Activated CD8-positive, alpha-beta memory T cell treated with anti-CD3 and anti-CD28 coated beads, Interleukin-2, amount 50 U/mL, for 48 hours (primary cell): ENCODE measurements at regions not wholly inside any gene's neighbourhood (a gene's known extent, or its start where the extent isn't known, plus 50 kb on each side); places are given as distances from the start of the nearest gene placed in this dataset.

Experiments
- DNase-seq: peaks from one replicate; pipeline ENCODE4 v3.0.0-alpha.2; 2020

GRCh38 chr13:40121722-40122121 lies 466.3 kb downstream of the COG6 start:
- no peak for DNase-seq

GRCh38 chr13:40123962-40124632 lies 468.6 kb downstream of the COG6 start:
- DNase-seq = no peak

GRCh38 chr13:40124633-40125015 lies 469.2 kb downstream of the COG6 start:
- no peak for DNase-seq

- no peak for DNase-seq
Observed at GRCh38 chr13:40125336-40125735, 469.9 kb downstream of the COG6 start.

- no peak for DNase-seq
Observed at GRCh38 chr13:40126306-40127085, 471.0 kb downstream of the COG6 start.

GRCh38 chr13:40127476-40127875 lies 472.0 kb downstream of the COG6 start:
- DNase-seq = no peak

GRCh38 chr13:40127925-40128324 lies 472.5 kb downstream of the COG6 start:
- DNase-seq = no peak

GRCh38 chr13:40129467-40129866 lies 474.0 kb downstream of the COG6 start:
- no peak for DNase-seq

- DNase-seq = no peak
Observed at GRCh38 chr13:40130871-40131636, 475.6 kb downstream of the COG6 start.

- DNase-seq = no peak
Observed at GRCh38 chr13:40132249-40132648, 476.8 kb downstream of the COG6 start.

- DNase-seq = no peak
Observed at GRCh38 chr13:40136896-40137295, 481.4 kb downstream of the COG6 start.

- DNase-seq = no peak
Observed at GRCh38 chr13:40137400-40137799, 481.9 kb downstream of the COG6 start.

- no peak for DNase-seq
Observed at GRCh38 chr13:40139896-40140520, 484.5 kb downstream of the COG6 start.

GRCh38 chr13:40141859-40142555 lies 486.5 kb downstream of the COG6 start:
- no peak for DNase-seq

- DNase-seq = no peak
Observed at GRCh38 chr13:40143106-40143505, 487.6 kb downstream of the COG6 start.

GRCh38 chr13:40143559-40143958 lies 488.1 kb downstream of the COG6 start:
- DNase-seq = no peak

GRCh38 chr13:40145139-40145538 lies 489.7 kb downstream of the COG6 start:
- no peak for DNase-seq

- no peak for DNase-seq
Observed at GRCh38 chr13:40146063-40146462, 490.6 kb downstream of the COG6 start.

- no peak for DNase-seq
Observed at GRCh38 chr13:40146611-40147117, 491.2 kb downstream of the COG6 start.

GRCh38 chr13:40148101-40148500 lies 492.6 kb downstream of the COG6 start:
- DNase-seq = no peak

GRCh38 chr13:40148742-40149141 lies 493.3 kb downstream of the COG6 start:
- DNase-seq = no peak

- DNase-seq = no peak
Observed at GRCh38 chr13:40149611-40150274, 494.3 kb downstream of the COG6 start.
